ENCODE measurements at regions not wholly inside any gene's neighbourhood (a gene's known extent, or its start where the extent isn't known, plus 50 kb on each side); places are given as distances from the start of the nearest gene placed in this dataset.

- Histone ChIP-seq H3K27ac (no peak overlapping the region), H3K36me3 (no peaks in the 10 kb centered on the region), H3K4me3 (no peak overlapping the region), H3K4me1 (peaks cover 0 to 8% (median 2%) of the 10 kb centered on the region in 4 donors), H3K9me3 (no peaks in the 10 kb centered on the region), H3K27me3 (no peaks in the 10 kb centered on the region)
- intact Hi-C loops (cut with DNase I), result no loop called here
- TF ChIP-seq CTCF (IDR thresholded peaks at IDR 0.05) (no peak), POLR2AphosphoS5 (IDR thresholded peaks at IDR 0.05) (no peak)
- DNase-seq, result no peak
- 8 to 44% methylated on average over 4 of the region's 4 CpGs for WGBS, 2 donors
These were observed 73.9 kb downstream of the BMP4 start for GRCh38 chr14:53882684-53883083.

GRCh38 chr14:53881921-53882320 lies 74.7 kb downstream of the BMP4 start:
- 31 to 71% methylated on average over 5 of the region's 5 CpGs for WGBS, 2 donors
- Histone ChIP-seq H3K36me3 (no peaks in the 10 kb centered on the region), H3K4me1 (peaks cover 0 to 8% (median 2%) of the 10 kb centered on the region in 4 donors), H3K4me3 (no peak overlapping the region), H3K27ac (no peak overlapping the region), H3K27me3 (no peaks in the 10 kb centered on the region), H3K9me3 (no peaks in the 10 kb centered on the region)
- no peak for DNase-seq
- intact Hi-C loops (cut with DNase I), result no loop called here
- TF ChIP-seq POLR2AphosphoS5 (IDR thresholded peaks at IDR 0.05) (no peak), POLR2A (IDR thresholded peaks at IDR 0.05) (no peak), EP300 (IDR thresholded peaks at IDR 0.05) (no peak), CTCF (IDR thresholded peaks at IDR 0.05) (no peak)

- intact Hi-C loops (cut with DNase I), result no loop called here
- Histone ChIP-seq H3K27ac (peak overlapping the region in 1 of 4 donors; percentile 23), H3K4me3 (no peak overlapping the region), H3K9me3 (no peaks in the 10 kb centered on the region), H3K4me1 (peaks cover 0 to 8% (median 2%) of the 10 kb centered on the region in 4 donors), H3K36me3 (no peaks in the 10 kb centered on the region), H3K27me3 (no peaks in the 10 kb centered on the region)
- DNase-seq, result no peak
- WGBS, 2 donors, result 44 to 53% methylated on average over 4 of the region's 4 CpGs
- TF ChIP-seq EP300 (IDR thresholded peaks at IDR 0.05) (no peak), POLR2A (IDR thresholded peaks at IDR 0.05) (no peak), POLR2AphosphoS5 (IDR thresholded peaks at IDR 0.05) (no peak), CTCF (IDR thresholded peaks at IDR 0.05) (no peak)
These were observed 75.3 kb downstream of the BMP4 start for GRCh38 chr14:53881161-53881871.

DNA sequence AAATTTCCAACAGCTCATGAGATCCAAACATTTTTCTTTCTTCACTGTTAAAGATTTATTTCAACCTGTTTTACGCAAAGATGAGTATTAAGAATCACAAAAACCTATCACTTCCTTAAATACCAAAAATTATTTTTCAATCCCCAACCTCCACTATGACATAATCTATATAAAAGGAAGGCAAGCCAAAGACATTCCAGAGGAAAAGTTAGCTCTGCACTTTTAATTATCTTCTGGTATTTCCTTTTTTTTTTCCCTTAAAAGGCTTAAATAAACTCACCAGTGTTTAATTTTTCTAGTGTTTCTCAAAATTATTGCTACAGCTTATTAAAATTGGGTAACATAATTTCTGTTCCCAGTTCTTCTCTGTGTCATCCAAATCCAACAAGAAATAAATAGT lies 75.9 kb downstream of the BMP4 start:
- H3K4me1 ChIP-seq, result peaks cover 0 to 8% (median 2%) of the 10 kb centered on the region in 4 donors
- TF ChIP-seq POLR2A (IDR thresholded peaks at IDR 0.05) (no peak), EP300 (IDR thresholded peaks at IDR 0.05) (no peak), POLR2AphosphoS5 (IDR thresholded peaks at IDR 0.05) (no peak), CTCF (IDR thresholded peaks at IDR 0.05) (no peak)
- no peak overlapping the region for H3K4me3 ChIP-seq
- DNase-seq, result no peak
- H3K27me3 ChIP-seq, result no peaks in the 10 kb centered on the region
- no peaks in the 10 kb centered on the region for H3K36me3 ChIP-seq
- intact Hi-C loops (cut with DNase I), result no loop called here
- 93 to 97% methylated on average over 1 of the region's 1 CpG for WGBS, 2 donors
- no peak overlapping the region for H3K27ac ChIP-seq
- no peaks in the 10 kb centered on the region for H3K9me3 ChIP-seq

DNA sequence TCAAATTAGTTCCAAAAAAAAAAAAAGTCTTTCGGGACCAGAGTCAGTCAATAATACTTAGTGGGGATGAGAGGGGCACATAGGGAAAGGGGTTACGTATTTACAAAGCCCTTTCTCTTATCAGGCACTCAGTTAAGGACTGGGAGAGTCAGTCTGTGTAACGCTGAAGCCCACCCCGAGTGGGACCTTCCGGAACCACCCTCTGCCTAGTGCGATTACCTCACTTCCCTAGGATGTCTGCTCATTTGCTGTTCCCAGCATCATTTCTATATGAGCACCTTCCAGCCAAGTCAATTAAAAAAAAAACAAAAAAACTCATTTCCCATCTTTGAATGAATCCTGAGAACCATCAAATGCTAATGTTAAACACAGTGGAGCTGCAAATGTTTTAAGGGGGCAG lies 76.9 kb downstream of the BMP4 start:
- WGBS, 2 donors, result 89 to 95% methylated on average over 6 of the region's 6 CpGs
- H3K9me3 ChIP-seq, result no peaks in the 10 kb centered on the region
- DNase-seq, result no peak
- peaks cover 0 to 8% (median 2%) of the 10 kb centered on the region in 4 donors for H3K4me1 ChIP-seq
- TF ChIP-seq CTCF (IDR thresholded peaks at IDR 0.05) (no peak), POLR2AphosphoS5 (IDR thresholded peaks at IDR 0.05) (no peak), EP300 (IDR thresholded peaks at IDR 0.05) (no peak), POLR2A (IDR thresholded peaks at IDR 0.05) (no peak)
- H3K27ac ChIP-seq, result no peak overlapping the region
- no peaks in the 10 kb centered on the region for H3K27me3 ChIP-seq
- no peaks in the 10 kb centered on the region for H3K36me3 ChIP-seq
- no peak overlapping the region for H3K4me3 ChIP-seq
- intact Hi-C loops (cut with DNase I), result no loop called here
